H9 (cell line): ENCODE measurements at regions not wholly inside any gene's neighbourhood (a gene's known extent, or its start where the extent isn't known, plus 50 kb on each side); places are given as distances from the start of the nearest gene placed in this dataset.

Experiments
- DNase-seq: peaks from one replicate; pipeline ENCODE4 v3.0.0-alpha.2; 2017
- H2AFZ ChIP-seq: one replicate; pipeline ENCODE4 v1.6.1; 2013; ENCODE audit warnings: mild to moderate bottlenecking, low read length, control low read depth, moderate library complexity
- H2AK5ac ChIP-seq: 2 replicates; pipeline ENCODE4 v1.6.1; 2013; ENCODE audit warnings: low read length, control low read depth, mixed read lengths; ENCODE audit not compliant: insufficient read length
- H2BK120ac ChIP-seq: one replicate; pipeline ENCODE4 v1.6.1; 2013; ENCODE audit warnings: low read depth, mild to moderate bottlenecking, low read length, control low read depth, inconsistent platforms; ENCODE audit not compliant: poor library complexity, severe bottlenecking
- H2BK12ac ChIP-seq: 2 replicates; pipeline ENCODE4 v1.6.1; 2013; ENCODE audit warnings: low read length, control low read depth, mixed read lengths, low read depth; ENCODE audit not compliant: insufficient read length
- H2BK15ac ChIP-seq: 2 replicates; pipeline ENCODE4 v1.6.1; 2013; ENCODE audit warnings: low read depth, low read length, control low read depth
- H2BK20ac ChIP-seq: one replicate; pipeline ENCODE4 v1.6.1; 2013; ENCODE audit warnings: low read depth, mild to moderate bottlenecking, low read length, control low read depth, inconsistent platforms; ENCODE audit not compliant: poor library complexity, severe bottlenecking
- H2BK5ac ChIP-seq: 2 replicates; pipeline ENCODE4 v1.6.1; 2013; ENCODE audit warnings: low read length, control low read depth, mixed read lengths; ENCODE audit not compliant: insufficient read length
- H3K14ac ChIP-seq: 2 replicates; pipeline ENCODE4 v1.6.1; 2013; ENCODE audit warnings: low read length, control low read depth; ENCODE audit not compliant: insufficient read depth
- H3K18ac ChIP-seq: 2 replicates; pipeline ENCODE4 v1.6.1; 2013; ENCODE audit warnings: low read depth, mild to moderate bottlenecking, mixed read lengths, low read length, control low read depth; ENCODE audit not compliant: insufficient read length
- H3K23ac ChIP-seq: 2 replicates; pipeline ENCODE4 v1.6.1; 2013; ENCODE audit warnings: low read length, control low read depth, mixed read lengths, low read depth; ENCODE audit not compliant: insufficient read length
- H3K23me2 ChIP-seq: 2 replicates; pipeline ENCODE4 v1.6.1; 2013; ENCODE audit warnings: low read depth, mild to moderate bottlenecking, mixed read lengths, low read length, control low read depth; ENCODE audit not compliant: insufficient read length, poor library complexity, severe bottlenecking
- H3K27ac ChIP-seq: 2 replicates; pipeline ENCODE4 v1.5.1; 2013; ENCODE audit warnings: low read length, control low read depth, mixed read lengths, low read depth; ENCODE audit not compliant: insufficient read length
- H3K27me3 ChIP-seq: 2 replicates; pipeline ENCODE4 v1.6.1; 2013; ENCODE audit warnings: low read length, control low read depth, inconsistent platforms; ENCODE audit not compliant: insufficient read depth
- H3K4ac ChIP-seq: 2 replicates; pipeline ENCODE4 v1.6.1; 2013; ENCODE audit warnings: low read depth, mild to moderate bottlenecking, control low read depth, inconsistent platforms, low read length, moderate library complexity
- H3K4me1 ChIP-seq: 2 replicates; pipeline ENCODE4 v1.6.1; 2013; ENCODE audit warnings: low read length, control low read depth, inconsistent platforms; ENCODE audit not compliant: insufficient read depth
- H3K4me2 ChIP-seq: 2 replicates; pipeline ENCODE4 v1.6.1; 2013; ENCODE audit warnings: low read length, control low read depth, mixed read lengths; ENCODE audit not compliant: insufficient read length, insufficient read depth
- H3K56ac ChIP-seq: 2 replicates; pipeline ENCODE4 v1.6.1; 2013; ENCODE audit warnings: low read depth, mild to moderate bottlenecking, mixed read lengths, low read length, control low read depth; ENCODE audit not compliant: insufficient read length
- H3K79me1 ChIP-seq: 2 replicates; pipeline ENCODE4 v1.6.1; 2013; ENCODE audit warnings: low read depth, mild to moderate bottlenecking, moderate library complexity, low read length, control low read depth, inconsistent platforms; ENCODE audit not compliant: insufficient read depth, poor library complexity, severe bottlenecking
- H3K79me2 ChIP-seq: 2 replicates; pipeline ENCODE4 v1.6.1; 2013; ENCODE audit warnings: low read length, control low read depth, inconsistent platforms; ENCODE audit not compliant: insufficient read depth
- H3K9ac ChIP-seq: 2 replicates; pipeline ENCODE4 v1.6.1; 2013; ENCODE audit warnings: low read length, control low read depth, mixed read lengths; ENCODE audit not compliant: insufficient read length; ENCODE audit errors: extremely low read depth
- H3K9me3 ChIP-seq: one replicate; pipeline ENCODE4 v1.6.1; 2013; ENCODE audit warnings: low read depth, low read length, inconsistent platforms; ENCODE audit not compliant: control insufficient read depth
- H3T11ph ChIP-seq: one replicate; pipeline ENCODE4 v1.6.1; 2013; ENCODE audit warnings: mild to moderate bottlenecking, low read length, control low read depth, inconsistent platforms
- H4K20me1 ChIP-seq: one replicate; pipeline ENCODE4 v1.6.1; 2013; ENCODE audit not compliant: control insufficient read depth, insufficient read length, insufficient read depth
- H4K5ac ChIP-seq: 2 replicates; pipeline ENCODE4 v1.6.1; 2013; ENCODE audit warnings: low read depth, mild to moderate bottlenecking, mixed read lengths, low read length, control low read depth; ENCODE audit not compliant: insufficient read length
- H4K8ac ChIP-seq: replicated peaks from 2 replicates; pipeline ENCODE4 v1.6.1; 2013; ENCODE audit warnings: low read length, control low read depth, mixed read lengths, low read depth; ENCODE audit not compliant: insufficient read length
- H4K91ac ChIP-seq: 2 replicates; pipeline ENCODE4 v1.6.1; 2013; ENCODE audit warnings: low read depth, mild to moderate bottlenecking, moderate library complexity, mixed read lengths, low read length, control low read depth; ENCODE audit not compliant: insufficient read length
- H3K27ac Mint-ChIP-seq, 3 experiments: 2 replicates in 2 of 3; 3 replicates in 1 of 3; pipeline ENCODE4 v1.8.0; 2020 to 2021; ENCODE audit warnings: mixed read lengths in 3 of 3, mild to moderate bottlenecking in 1 of 3, moderate library complexity in 1 of 3
- H3K27me3 Mint-ChIP-seq: 2 replicates; pipeline ENCODE4 v1.8.0; 2021; ENCODE audit warnings: low read depth, mild to moderate bottlenecking, moderate library complexity, mixed read lengths
- H3K36me3 Mint-ChIP-seq, 3 experiments: 2 replicates in 2 of 3; 3 replicates in 1 of 3; pipeline ENCODE4 v1.8.0; 2020 to 2021; ENCODE audit warnings: low read depth in 3 of 3, mixed read lengths in 3 of 3; ENCODE audit not compliant: insufficient read depth in 1 of 3
- H3K4me1 Mint-ChIP-seq, 2 experiments: 2 replicates each; pipeline ENCODE4 v1.8.0; 2020; ENCODE audit warnings: mixed read lengths in 2 of 2
- H3K4me3 Mint-ChIP-seq, 2 experiments: 2 replicates in 1 of 2; 3 replicates in 1 of 2; pipeline ENCODE4 v1.8.0; 2020 to 2021; ENCODE audit warnings: mild to moderate bottlenecking in 2 of 2, mixed read lengths in 2 of 2, moderate library complexity in 1 of 2
- H3K9me3 Mint-ChIP-seq, 2 experiments: 2 replicates in 1 of 2; 3 replicates in 1 of 2; pipeline ENCODE4 v1.8.0; 2020; ENCODE audit warnings: mild to moderate bottlenecking in 2 of 2, mixed read lengths in 2 of 2, moderate library complexity in 1 of 2
- WGBS: extraction: QIAGEN DNeasy Blood & Tissue Kit; methylation state at CpG from one replicate; pipeline ENCODE4 v1.1.7; 2013; ENCODE audit warnings: missing lambda C conversion rate, low lambda C conversion rate, mixed read lengths; ENCODE audit not compliant: insufficient read length; ENCODE audit errors: extremely low coverage; 5-methylcytosine and 5-hydroxymethylcytosine counted together
- TF ChIP-seq, protein P1 (sequence below): fragments of 200-600 bp; sonication (generic); conservative IDR thresholded peaks from 3 replicates; pipeline ENCODE4 v1.8.0; 2021; ENCODE audit warnings: antibody characterized with exemption, mild to moderate bottlenecking

DNA sequence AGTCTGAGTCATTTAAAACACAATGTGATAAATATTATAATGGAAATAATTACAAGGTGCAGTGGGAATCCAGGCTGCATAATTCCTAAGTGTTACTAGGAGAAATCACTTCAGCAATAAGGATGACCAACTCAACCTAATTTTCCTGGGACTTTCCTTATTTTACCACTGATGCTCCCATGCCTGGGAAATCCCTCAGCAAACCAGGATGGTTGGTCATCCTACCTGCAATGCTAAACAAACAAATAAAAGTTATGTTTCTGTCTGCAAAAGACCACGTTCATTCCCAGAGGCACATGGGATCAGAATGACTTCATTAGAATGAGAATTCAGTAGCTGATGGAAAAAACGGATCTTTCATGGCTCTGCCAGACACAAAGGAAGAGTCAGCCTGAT is 130.8 kb upstream of the RAP1B start:
- peaks cover 4 to 8% of the 10 kb centered on the region in 2 experiments; a peak in 3 of 5 replicates for H3K9me3 Mint-ChIP-seq
- no peak for DNase-seq

More for the DNA sequence above, 130.8 kb upstream of the RAP1B start:
- H3K4me1 ChIP-seq = no peaks in the 10 kb centered on the region; the same call in 1 of the 2 replicates
- H3K9ac ChIP-seq = no peak overlapping the region
- no peak overlapping the region for H3K4ac ChIP-seq
- H4K8ac ChIP-seq = no peak overlapping the region
- no peak overlapping the region for H2AFZ ChIP-seq
- no peak overlapping the region for H3K23ac ChIP-seq
- H3K56ac ChIP-seq = no peak overlapping the region
- WGBS = no CpG with 5 or more reads among the region's 2 CpGs
- H2AK5ac ChIP-seq = no peak overlapping the region
- no peak overlapping the region for H3K14ac ChIP-seq
- H3K27me3 ChIP-seq = no peaks in the 10 kb centered on the region
- H3K79me1 ChIP-seq = no peaks in the 10 kb centered on the region
- no peak overlapping the region for H2BK120ac ChIP-seq
- Mint-ChIP-seq H3K4me1 (peaks cover 6 to 12% of the 10 kb centered on the region in 2 experiments), H3K36me3 (peaks cover 0 to 3% (median 0%) of the 10 kb centered on the region in 3 experiments; a peak in 3 of 7 replicates), H3K4me3 (no peak overlapping the region), H3K27ac (no peak overlapping the region), H3K27me3 (no peaks in the 10 kb centered on the region)
- no peak overlapping the region for H4K91ac ChIP-seq
- no peak overlapping the region for H4K5ac ChIP-seq
- H2BK15ac ChIP-seq = no peak overlapping the region
- TF ChIP-seq, protein P1, sequence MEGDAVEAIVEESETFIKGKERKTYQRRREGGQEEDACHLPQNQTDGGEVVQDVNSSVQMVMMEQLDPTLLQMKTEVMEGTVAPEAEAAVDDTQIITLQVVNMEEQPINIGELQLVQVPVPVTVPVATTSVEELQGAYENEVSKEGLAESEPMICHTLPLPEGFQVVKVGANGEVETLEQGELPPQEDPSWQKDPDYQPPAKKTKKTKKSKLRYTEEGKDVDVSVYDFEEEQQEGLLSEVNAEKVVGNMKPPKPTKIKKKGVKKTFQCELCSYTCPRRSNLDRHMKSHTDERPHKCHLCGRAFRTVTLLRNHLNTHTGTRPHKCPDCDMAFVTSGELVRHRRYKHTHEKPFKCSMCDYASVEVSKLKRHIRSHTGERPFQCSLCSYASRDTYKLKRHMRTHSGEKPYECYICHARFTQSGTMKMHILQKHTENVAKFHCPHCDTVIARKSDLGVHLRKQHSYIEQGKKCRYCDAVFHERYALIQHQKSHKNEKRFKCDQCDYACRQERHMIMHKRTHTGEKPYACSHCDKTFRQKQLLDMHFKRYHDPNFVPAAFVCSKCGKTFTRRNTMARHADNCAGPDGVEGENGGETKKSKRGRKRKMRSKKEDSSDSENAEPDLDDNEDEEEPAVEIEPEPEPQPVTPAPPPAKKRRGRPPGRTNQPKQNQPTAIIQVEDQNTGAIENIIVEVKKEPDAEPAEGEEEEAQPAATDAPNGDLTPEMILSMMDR = no peak
- no peak overlapping the region for H2BK5ac ChIP-seq
- H3K27ac ChIP-seq = no peak overlapping the region
- no peak overlapping the region for H2BK20ac ChIP-seq
- H4K20me1 ChIP-seq = no peaks in the 10 kb centered on the region
- no peaks in the 10 kb centered on the region for H3K79me2 ChIP-seq
- H3K23me2 ChIP-seq = no peaks in the 10 kb centered on the region
- no peak overlapping the region for H3K18ac ChIP-seq
- H3K4me2 ChIP-seq = no peak overlapping the region
- no peak overlapping the region for H2BK12ac ChIP-seq
- H3T11ph ChIP-seq = no peak overlapping the region
- no peaks in the 10 kb centered on the region for H3K9me3 ChIP-seq
